WTC11 (cell line): ENCODE measurements at regions not wholly inside any gene's neighbourhood (a gene's known extent, or its start where the extent isn't known, plus 50 kb on each side); places are given as distances from the start of the nearest gene placed in this dataset.

Experiments
- ATAC-seq: fragments of 200-7000 bp; cut with Tn5 transposase; 2 replicates; pipeline ENCODE4 v1.10.0; 2021; ENCODE audit warnings: mild to moderate bottlenecking, moderate library complexity
- CTCF ChIA-PET: fragments of 300-600 bp; sonication (Branson Sonifier 250); formaldehyde crosslinking; loops from one replicate; lab custom pipeline; 2021; ENCODE audit warnings: antibody characterized with exemption; lab: Charles Lee
- POLR2A ChIA-PET: fragments of 350-600 bp; sonication (Branson Sonifier 250); formaldehyde crosslinking; loops from one replicate; lab custom pipeline; 2021; ENCODE audit warnings: antibody characterized with exemption; lab: Charles Lee
- DNase-seq: peaks from one replicate; pipeline ENCODE4 v3.0.0; 2021; ENCODE audit warnings: low spot score
- H3K27ac Mint-ChIP-seq: 2 replicates; pipeline ENCODE4 v1.8.0; 2021; ENCODE audit warnings: mixed read lengths
- H3K27me3 Mint-ChIP-seq: 2 replicates; pipeline ENCODE4 v1.8.0; 2021; ENCODE audit warnings: low read depth, mild to moderate bottlenecking, moderate library complexity, mixed read lengths
- H3K36me3 Mint-ChIP-seq: 2 replicates; pipeline ENCODE4 v1.8.0; 2021; ENCODE audit warnings: mixed read lengths
- H3K4me1 Mint-ChIP-seq: 2 replicates; pipeline ENCODE4 v1.8.0; 2022; ENCODE audit warnings: mixed read lengths
- H3K4me3 Mint-ChIP-seq: 2 replicates; pipeline ENCODE4 v1.8.0; 2021; ENCODE audit warnings: mild to moderate bottlenecking, moderate library complexity, mixed read lengths
- H3K9me3 Mint-ChIP-seq: 2 replicates; pipeline ENCODE4 v1.8.0; 2021; ENCODE audit warnings: mixed read lengths
- ETV6 ChIP-seq: sonication (generic); formaldehyde crosslinking; IDR thresholded peaks from 2 replicates; pipeline ENCODE4 v1.8.1; 2022; ENCODE audit warnings: mild to moderate bottlenecking, missing genetic modification reagents
- FOXP4 ChIP-seq: sonication (generic); formaldehyde crosslinking; IDR thresholded peaks from 2 replicates; pipeline ENCODE4 v1.8.0; 2022; ENCODE audit warnings: mild to moderate bottlenecking, missing genetic modification reagents
- GABPB1 ChIP-seq: sonication (generic); formaldehyde crosslinking; IDR thresholded peaks from 2 replicates; pipeline ENCODE4 v1.8.1; 2023; ENCODE audit warnings: mild to moderate bottlenecking, missing genetic modification reagents
- HMGA2 ChIP-seq: fragments of 250-450 bp; sonication (Bioruptor Pico); IDR thresholded peaks from 2 replicates; pipeline ENCODE4 v1.4.0; 2021; ENCODE audit warnings: mild to moderate bottlenecking, moderate library complexity
- IRF2 ChIP-seq: sonication (generic); formaldehyde crosslinking; IDR thresholded peaks from 2 replicates; pipeline ENCODE4 v1.8.0; 2022; ENCODE audit warnings: low read depth, missing genetic modification reagents, borderline replicate concordance
- MYBL2 ChIP-seq: sonication (generic); formaldehyde crosslinking; IDR thresholded peaks from 2 replicates; pipeline ENCODE4 v1.8.1; 2023; ENCODE audit warnings: mild to moderate bottlenecking, moderate library complexity, missing genetic modification reagents
- NFATC4 ChIP-seq: fragments of 250-450 bp; sonication (Bioruptor Pico); IDR thresholded peaks from 2 replicates; pipeline ENCODE4 v1.9.0; 2021; ENCODE audit warnings: mild to moderate bottlenecking
- NR3C1 ChIP-seq: sonication (generic); formaldehyde crosslinking; conservative IDR thresholded peaks from 2 replicates; pipeline ENCODE4 v1.8.1; 2023; ENCODE audit warnings: low read depth, mild to moderate bottlenecking, missing genetic modification reagents
- OVOL2 ChIP-seq: fragments of 250-450 bp; sonication (Bioruptor Pico); IDR thresholded peaks from 2 replicates; pipeline ENCODE4 v1.9.0; 2021; ENCODE audit warnings: mild to moderate bottlenecking, borderline replicate concordance
- PRRX2 ChIP-seq: fragments of 250-450 bp; sonication (Bioruptor Pico); IDR thresholded peaks from 2 replicates; pipeline ENCODE4 v1.8.0; 2021; ENCODE audit warnings: mild to moderate bottlenecking
- RORB ChIP-seq: fragments of 250-450 bp; sonication (Bioruptor Pico); IDR thresholded peaks from 2 replicates; pipeline ENCODE4 v1.9.0; 2021; ENCODE audit warnings: mild to moderate bottlenecking
- SMAD3 ChIP-seq: sonication (generic); formaldehyde crosslinking; IDR thresholded peaks from 2 replicates; pipeline ENCODE4 v1.8.0; 2022; ENCODE audit warnings: missing genetic modification reagents, mild to moderate bottlenecking, borderline replicate concordance
- SOX15 ChIP-seq: fragments of 250-450 bp; sonication (Bioruptor Pico); IDR thresholded peaks from 2 replicates; pipeline ENCODE4 v1.9.0; 2021; ENCODE audit warnings: mild to moderate bottlenecking
- TEAD1 ChIP-seq: sonication (generic); formaldehyde crosslinking; IDR thresholded peaks from 2 replicates; pipeline ENCODE4 v1.8.0; 2022; ENCODE audit warnings: mild to moderate bottlenecking, missing genetic modification reagents
- ZBTB21 ChIP-seq: sonication (generic); formaldehyde crosslinking; IDR thresholded peaks from 2 replicates; pipeline ENCODE4 v1.8.1; 2023; ENCODE audit warnings: mild to moderate bottlenecking, missing genetic modification reagents, borderline replicate concordance
- ZNF138 ChIP-seq: sonication (generic); formaldehyde crosslinking; conservative IDR thresholded peaks from 2 replicates; pipeline ENCODE4 v1.8.1; 2022; ENCODE audit warnings: mild to moderate bottlenecking, moderate library complexity, missing genetic modification reagents
- ZNF232 ChIP-seq: sonication (generic); formaldehyde crosslinking; IDR thresholded peaks from 2 replicates; pipeline ENCODE4 v1.8.0; 2022; ENCODE audit warnings: mild to moderate bottlenecking, missing genetic modification reagents
- ZSCAN18 ChIP-seq: fragments of 250-450 bp; sonication (Bioruptor Pico); IDR thresholded peaks from 2 replicates; pipeline ENCODE4 v2.1.2; 2022; ENCODE audit warnings: mild to moderate bottlenecking, moderate library complexity
- TF ChIP-seq, protein P1 (sequence below): sonication (generic); formaldehyde crosslinking; IDR thresholded peaks from 2 replicates; pipeline ENCODE4 v1.8.0; 2022; ENCODE audit warnings: mild to moderate bottlenecking, missing genetic modification reagents
- TF ChIP-seq, protein P2 (sequence below): sonication (generic); formaldehyde crosslinking; IDR thresholded peaks from 2 replicates; pipeline ENCODE4 v1.8.0; 2023; ENCODE audit warnings: missing genetic modification reagents, mild to moderate bottlenecking, borderline replicate concordance

- TF ChIP-seq SMAD3: no peak
These were observed 367.6 kb downstream of the TXNL1 start (continued) for GRCh38 chr18:56270671-56271250.

DNA sequence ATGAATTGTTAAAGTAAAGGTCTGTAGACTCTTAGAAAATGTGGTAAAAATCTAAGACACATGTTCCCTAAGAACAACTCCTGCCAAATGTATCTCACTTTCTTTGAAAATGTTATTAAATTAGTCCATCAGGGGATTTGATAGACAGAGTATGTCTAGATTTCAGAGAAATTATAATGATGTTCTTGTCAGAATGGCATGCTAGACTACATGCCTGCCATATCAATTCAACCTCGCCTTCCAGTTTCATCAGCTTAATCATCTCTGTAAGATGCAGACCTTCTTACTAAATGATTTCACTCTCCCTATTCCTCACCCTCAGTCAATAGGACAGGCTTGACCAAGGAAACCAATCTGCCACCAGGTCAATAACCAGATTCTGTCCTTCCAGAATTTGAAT is 368.4 kb downstream of the TXNL1 start:
- Mint-ChIP-seq H3K4me3 (no peak overlapping the region), H3K27me3 (no peaks in the 10 kb centered on the region), H3K4me1 (no peaks in the 10 kb centered on the region), H3K27ac (no peak overlapping the region), H3K9me3 (no peaks in the 10 kb centered on the region), H3K36me3 (no peaks in the 10 kb centered on the region)
- ChIA-PET CTCF (no interaction called here), POLR2A (no interaction called here)
- TF ChIP-seq ZBTB21 (CRISPR knock-in tag) (no peak), ZSCAN18 (CRISPR knock-in tag) (no peak), ZNF232 (no peak), NFATC4 (no peak), TEAD1 (no peak)
- TF ChIP-seq, protein P1, sequence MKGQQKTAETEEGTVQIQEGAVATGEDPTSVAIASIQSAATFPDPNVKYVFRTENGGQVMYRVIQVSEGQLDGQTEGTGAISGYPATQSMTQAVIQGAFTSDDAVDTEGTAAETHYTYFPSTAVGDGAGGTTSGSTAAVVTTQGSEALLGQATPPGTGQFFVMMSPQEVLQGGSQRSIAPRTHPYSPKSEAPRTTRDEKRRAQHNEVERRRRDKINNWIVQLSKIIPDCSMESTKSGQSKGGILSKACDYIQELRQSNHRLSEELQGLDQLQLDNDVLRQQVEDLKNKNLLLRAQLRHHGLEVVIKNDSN: no peak
- ATAC-seq (no peak), DNase-seq (no peak)

DNA sequence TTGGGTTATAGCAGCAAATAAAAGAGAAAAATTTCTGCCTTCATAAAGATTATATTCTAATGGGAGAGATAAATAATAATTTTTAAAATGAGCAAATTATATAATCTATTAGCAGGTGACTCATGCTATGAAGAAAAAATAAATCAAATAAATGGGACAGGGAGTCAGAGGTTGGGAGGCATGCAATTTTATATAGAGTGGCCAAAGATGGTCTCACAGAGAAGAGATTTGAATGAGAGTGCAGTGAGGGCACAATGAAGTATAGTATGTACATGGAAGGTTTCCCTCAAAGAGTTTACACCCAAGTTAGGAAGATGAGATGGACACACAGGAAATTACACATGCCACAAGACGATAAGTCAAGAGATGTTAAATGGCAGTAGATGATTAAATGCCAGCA is 369.4 kb downstream of the TXNL1 start:
- Mint-ChIP-seq H3K9me3 (no peaks in the 10 kb centered on the region), H3K27me3 (no peaks in the 10 kb centered on the region), H3K36me3 (no peaks in the 10 kb centered on the region), H3K27ac (no peak overlapping the region), H3K4me3 (no peak overlapping the region), H3K4me1 (no peaks in the 10 kb centered on the region)
- TF ChIP-seq HMGA2 (CRISPR knock-in tag) (no peak), FOXP4 (CRISPR knock-in tag) (no peak), GABPB1 (CRISPR knock-in tag) (no peak), NR3C1 (CRISPR knock-in tag) (no peak), ETV6 (no peak), NFATC4 (no peak), PRRX2 (CRISPR knock-in tag) (no peak), MYBL2 (CRISPR knock-in tag) (no peak), RORB (CRISPR knock-in tag) (no peak)
- CTCF ChIA-PET: no interaction called here
- DNase-seq: no peak
- no peak for ATAC-seq
- POLR2A ChIA-PET: no interaction called here

DNA sequence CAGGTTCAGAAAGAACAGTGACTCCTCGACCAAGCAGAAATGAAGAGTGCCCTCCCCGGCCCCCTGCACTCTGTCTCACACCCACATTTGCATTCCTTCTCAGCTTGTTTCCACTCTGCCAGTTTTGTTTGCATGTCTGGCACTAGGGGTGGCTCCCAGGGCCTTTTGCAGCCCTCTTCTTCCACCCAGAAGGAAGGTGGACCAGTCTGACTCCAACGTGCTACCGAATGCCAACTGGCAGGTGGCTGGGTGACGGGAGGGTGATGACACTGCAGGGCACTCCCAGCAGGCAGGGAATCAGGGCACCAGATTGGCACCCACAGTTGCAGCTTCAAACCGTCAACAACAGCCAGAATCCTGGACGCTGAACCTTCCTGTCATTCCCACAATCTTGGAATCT is 371.1 kb downstream of the TXNL1 start:
- POLR2A ChIA-PET: no interaction called here
- peaks cover 3% of the 10 kb centered on the region; the same call in 1 of the 2 replicates for H3K9me3 Mint-ChIP-seq
- DNase-seq (no peak), ATAC-seq (no peak)
- H3K27me3 Mint-ChIP-seq: no peaks in the 10 kb centered on the region
- no peak overlapping the region for H3K27ac Mint-ChIP-seq
- no peaks in the 10 kb centered on the region for H3K4me1 Mint-ChIP-seq
- CTCF ChIA-PET: interaction anchor here (1.3 kb wide), 1 partner anchor 9 kb away, joined by 4 read pairs; no protein-coding TSS in a partner anchor
- H3K36me3 Mint-ChIP-seq: no peaks in the 10 kb centered on the region
- H3K4me3 Mint-ChIP-seq: no peak overlapping the region
- TF ChIP-seq ZNF138 (CRISPR knock-in tag) (no peak), SOX15 (no peak), IRF2 (CRISPR knock-in tag) (no peak), FOXP4 (CRISPR knock-in tag) (no peak), OVOL2 (CRISPR knock-in tag) (no peak)
- TF ChIP-seq, protein P2, sequence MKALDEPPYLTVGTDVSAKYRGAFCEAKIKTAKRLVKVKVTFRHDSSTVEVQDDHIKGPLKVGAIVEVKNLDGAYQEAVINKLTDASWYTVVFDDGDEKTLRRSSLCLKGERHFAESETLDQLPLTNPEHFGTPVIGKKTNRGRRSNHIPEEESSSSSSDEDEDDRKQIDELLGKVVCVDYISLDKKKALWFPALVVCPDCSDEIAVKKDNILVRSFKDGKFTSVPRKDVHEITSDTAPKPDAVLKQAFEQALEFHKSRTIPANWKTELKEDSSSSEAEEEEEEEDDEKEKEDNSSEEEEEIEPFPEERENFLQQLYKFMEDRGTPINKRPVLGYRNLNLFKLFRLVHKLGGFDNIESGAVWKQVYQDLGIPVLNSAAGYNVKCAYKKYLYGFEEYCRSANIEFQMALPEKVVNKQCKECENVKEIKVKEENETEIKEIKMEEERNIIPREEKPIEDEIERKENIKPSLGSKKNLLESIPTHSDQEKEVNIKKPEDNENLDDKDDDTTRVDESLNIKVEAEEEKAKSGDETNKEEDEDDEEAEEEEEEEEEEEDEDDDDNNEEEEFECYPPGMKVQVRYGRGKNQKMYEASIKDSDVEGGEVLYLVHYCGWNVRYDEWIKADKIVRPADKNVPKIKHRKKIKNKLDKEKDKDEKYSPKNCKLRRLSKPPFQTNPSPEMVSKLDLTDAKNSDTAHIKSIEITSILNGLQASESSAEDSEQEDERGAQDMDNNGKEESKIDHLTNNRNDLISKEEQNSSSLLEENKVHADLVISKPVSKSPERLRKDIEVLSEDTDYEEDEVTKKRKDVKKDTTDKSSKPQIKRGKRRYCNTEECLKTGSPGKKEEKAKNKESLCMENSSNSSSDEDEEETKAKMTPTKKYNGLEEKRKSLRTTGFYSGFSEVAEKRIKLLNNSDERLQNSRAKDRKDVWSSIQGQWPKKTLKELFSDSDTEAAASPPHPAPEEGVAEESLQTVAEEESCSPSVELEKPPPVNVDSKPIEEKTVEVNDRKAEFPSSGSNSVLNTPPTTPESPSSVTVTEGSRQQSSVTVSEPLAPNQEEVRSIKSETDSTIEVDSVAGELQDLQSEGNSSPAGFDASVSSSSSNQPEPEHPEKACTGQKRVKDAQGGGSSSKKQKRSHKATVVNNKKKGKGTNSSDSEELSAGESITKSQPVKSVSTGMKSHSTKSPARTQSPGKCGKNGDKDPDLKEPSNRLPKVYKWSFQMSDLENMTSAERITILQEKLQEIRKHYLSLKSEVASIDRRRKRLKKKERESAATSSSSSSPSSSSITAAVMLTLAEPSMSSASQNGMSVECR (CRISPR knock-in tag): no peak
